ENCODE measurements at regions not wholly inside any gene's neighbourhood (a gene's known extent, or its start where the extent isn't known, plus 50 kb on each side); places are given as distances from the start of the nearest gene placed in this dataset.
"Not testable (repeated sequence)": the region's sequence is repeated elsewhere in the genome, so short reads cannot be mapped to it uniquely, and the experiment has no call there.

DNA sequence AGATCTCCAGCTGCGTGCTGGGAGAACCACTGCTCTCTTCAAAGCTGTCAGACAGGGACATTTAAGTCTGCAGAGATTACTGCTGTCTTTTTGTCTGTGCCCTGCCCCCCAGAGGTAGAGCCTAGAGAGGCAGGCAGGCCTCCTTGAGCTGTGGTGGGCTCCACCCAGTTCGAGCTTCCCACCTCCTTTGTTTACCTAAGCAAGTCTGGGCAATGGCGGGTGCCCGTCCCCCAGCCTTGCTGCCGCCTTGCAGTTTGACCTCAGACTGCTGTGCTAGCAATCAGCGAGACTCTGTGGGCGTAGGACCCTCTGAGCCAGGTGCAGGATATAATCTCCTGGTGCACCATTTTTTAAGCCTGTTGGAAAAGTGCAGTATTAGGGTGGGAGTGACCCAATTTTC is 128.6 kb downstream of the ACTR3 start:
- FAIRE-seq; DNase-seq (ENCODE audit: insufficient read length, low spot score): not testable (repeated sequence)

DNA sequence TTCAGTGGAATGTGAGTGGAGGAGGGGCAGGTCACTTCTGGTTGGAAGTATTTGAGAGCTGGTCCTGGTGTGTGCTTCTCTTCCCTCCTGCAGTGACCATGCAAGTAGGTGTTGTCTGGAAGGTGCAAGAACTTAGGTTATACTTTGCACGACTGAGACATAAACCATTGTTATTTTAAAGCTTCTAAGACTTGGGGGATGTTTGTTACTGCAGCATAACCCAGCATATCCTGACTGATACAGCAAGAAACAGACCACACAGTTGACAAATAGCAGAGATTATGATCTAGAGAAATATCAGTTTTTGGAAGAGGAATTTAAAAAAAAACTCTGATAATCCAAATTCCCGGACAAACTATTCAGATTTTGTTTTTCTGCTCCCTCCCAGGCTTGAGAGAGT is 130.8 kb downstream of the ACTR3 start:
- FAIRE-seq (no peak), DNase-seq (ENCODE audit: insufficient read length, low spot score) (no peak)
- no peak for TF ChIP-seq POLR2A (IDR thresholded peaks at IDR 0.05; ENCODE audit: low read depth, low read length)
- no peak for TF ChIP-seq TAF1 (IDR thresholded peaks at IDR 0.05; ENCODE audit: low read depth, low read length)
- no peak for TF ChIP-seq POU2F2 (IDR thresholded peaks at IDR 0.05; ENCODE audit: low read depth, low read length)
- TF ChIP-seq POLR2AphosphoS5 (IDR thresholded peaks at IDR 0.05; ENCODE audit: low read depth, low read length), result no peak

DNA sequence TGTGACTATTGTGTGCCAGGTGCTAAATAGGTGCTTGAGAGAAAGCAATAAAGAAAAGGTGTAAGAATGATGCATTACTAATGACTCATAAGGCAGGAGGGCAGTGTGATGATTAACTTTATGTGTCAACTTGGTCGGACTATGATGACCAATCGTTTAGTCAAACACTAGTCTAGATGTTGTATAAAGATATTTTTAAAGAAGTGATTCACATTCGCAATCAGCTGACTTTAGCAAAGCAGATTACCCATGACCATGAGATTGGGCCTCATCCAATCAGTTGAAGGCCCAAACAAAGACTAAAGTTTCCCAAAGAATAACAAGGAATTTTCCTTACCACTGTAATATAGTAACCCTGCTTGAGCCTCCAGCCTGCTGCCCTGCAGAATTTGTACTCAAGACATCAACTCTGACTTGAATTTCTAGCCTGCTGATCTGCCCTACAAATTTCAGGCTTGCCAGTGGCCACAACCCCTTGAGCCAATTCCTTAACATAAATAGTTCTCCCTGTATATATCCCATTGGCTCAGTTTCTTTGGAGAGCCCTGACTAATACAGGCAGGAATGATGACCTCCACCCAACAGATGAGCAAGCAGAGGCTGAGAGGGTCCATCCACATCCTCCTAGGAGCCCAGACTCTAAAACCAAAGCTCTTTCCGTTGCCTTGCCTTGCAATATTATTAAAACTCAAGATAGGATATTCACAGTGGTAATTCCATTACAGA is 132.6 kb downstream of the ACTR3 start:
- no peak for FAIRE-seq
- no peak for DNase-seq (ENCODE audit: insufficient read length, low spot score)
- no peak for TF ChIP-seq TAF1 (IDR thresholded peaks at IDR 0.05; ENCODE audit: low read depth, low read length)
- TF ChIP-seq SPI1 (IDR thresholded peaks at IDR 0.05; ENCODE audit: low read depth, low read length), result no peak
- no peak for TF ChIP-seq POLR2A (IDR thresholded peaks at IDR 0.05; ENCODE audit: low read depth, low read length)
- no peak for TF ChIP-seq POU2F2 (IDR thresholded peaks at IDR 0.05; ENCODE audit: low read depth, low read length)
- TF ChIP-seq POLR2AphosphoS5 (IDR thresholded peaks at IDR 0.05; ENCODE audit: low read depth, low read length), result no peak
- TF ChIP-seq PAX5 (IDR thresholded peaks at IDR 0.05; ENCODE audit: insufficient read depth, low read length, severe bottlenecking), result no peak

DNA sequence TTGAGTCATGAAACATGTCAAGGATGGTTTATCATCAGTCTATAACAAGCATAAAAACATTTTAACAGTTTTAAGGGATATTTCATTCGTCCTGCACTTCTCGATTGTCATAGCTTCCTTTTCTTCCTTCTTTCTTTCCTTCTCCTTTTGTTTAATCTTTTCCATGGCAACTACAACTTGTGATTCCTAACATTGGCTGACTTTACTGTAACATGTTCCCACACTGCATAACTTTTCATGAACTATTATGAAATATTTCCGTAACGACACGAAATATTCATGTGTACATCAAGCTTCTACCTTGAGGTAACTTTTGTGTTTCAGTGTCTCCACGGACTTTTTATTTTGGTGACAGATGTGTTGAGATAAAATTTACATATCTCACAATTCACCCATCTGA is 134.4 kb downstream of the ACTR3 start:
- TF ChIP-seq POLR2AphosphoS5 (IDR thresholded peaks at IDR 0.05; ENCODE audit: low read depth, low read length) (no peak), TAF1 (IDR thresholded peaks at IDR 0.05; ENCODE audit: low read depth, low read length) (no peak), SPI1 (IDR thresholded peaks at IDR 0.05; ENCODE audit: low read depth, low read length) (no peak), POLR2A (IDR thresholded peaks at IDR 0.05; ENCODE audit: low read depth, low read length) (no peak), PAX5 (IDR thresholded peaks at IDR 0.05; ENCODE audit: insufficient read depth, low read length, severe bottlenecking) (no peak), POU2F2 (IDR thresholded peaks at IDR 0.05; ENCODE audit: low read depth, low read length) (no peak)
- DNase-seq (ENCODE audit: insufficient read length, low spot score) (no peak), FAIRE-seq (no peak)

DNA sequence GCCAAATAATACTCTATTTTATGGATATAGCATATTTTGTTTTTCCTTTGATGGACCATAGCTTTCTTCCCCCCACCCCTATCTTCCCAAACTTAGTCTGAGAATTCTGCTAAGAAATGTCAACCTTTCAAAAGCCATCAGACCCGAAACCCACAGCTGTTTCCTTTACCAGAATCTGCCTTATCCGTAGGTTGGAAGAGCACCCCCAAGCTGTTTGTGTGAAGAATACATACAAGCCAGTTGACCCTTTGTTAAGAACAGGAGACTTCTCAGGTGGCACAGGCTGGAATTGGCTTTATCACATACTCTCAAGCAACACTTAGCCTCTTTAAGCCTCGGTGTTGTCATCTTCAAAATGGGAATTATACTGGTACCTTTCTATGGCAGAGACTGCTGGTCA is 135.1 kb downstream of the ACTR3 start:
- TF ChIP-seq PAX5 (IDR thresholded peaks at IDR 0.05; ENCODE audit: insufficient read depth, low read length, severe bottlenecking) (no peak), TAF1 (IDR thresholded peaks at IDR 0.05; ENCODE audit: low read depth, low read length) (no peak), SPI1 (IDR thresholded peaks at IDR 0.05; ENCODE audit: low read depth, low read length) (no peak), POLR2AphosphoS5 (IDR thresholded peaks at IDR 0.05; ENCODE audit: low read depth, low read length) (no peak), POLR2A (IDR thresholded peaks at IDR 0.05; ENCODE audit: low read depth, low read length) (no peak), POU2F2 (IDR thresholded peaks at IDR 0.05; ENCODE audit: low read depth, low read length) (no peak)
- DNase-seq (ENCODE audit: insufficient read length, low spot score) (no peak), FAIRE-seq (no peak)

DNA sequence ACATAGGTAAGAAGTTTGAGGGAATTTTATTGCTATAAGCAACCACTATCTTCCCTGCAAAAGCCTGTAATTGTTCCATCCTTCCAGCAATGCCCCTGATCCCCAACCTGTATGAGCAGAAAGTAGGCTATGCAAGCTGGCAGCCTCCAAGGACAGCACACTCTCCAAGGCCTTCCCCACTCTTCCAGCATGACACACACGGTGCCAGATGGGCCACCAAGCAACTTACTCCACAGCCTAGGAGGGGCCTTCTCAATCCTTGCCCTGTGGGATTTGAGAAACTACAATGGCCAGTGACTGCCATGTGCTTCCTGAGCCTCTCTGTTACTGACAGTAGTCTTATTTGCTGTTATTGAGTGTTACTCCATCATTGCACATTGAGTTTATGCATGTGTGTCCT is 137.5 kb downstream of the ACTR3 start:
- FAIRE-seq, result no peak
- DNase-seq (ENCODE audit: insufficient read length, low spot score), result no peak
- no peak for TF ChIP-seq POU2F2 (IDR thresholded peaks at IDR 0.05; ENCODE audit: low read depth, low read length)
- no peak for TF ChIP-seq POLR2AphosphoS5 (IDR thresholded peaks at IDR 0.05; ENCODE audit: low read depth, low read length)
- TF ChIP-seq PAX5 (IDR thresholded peaks at IDR 0.05; ENCODE audit: insufficient read depth, low read length, severe bottlenecking), result no peak
- TF ChIP-seq POLR2A (IDR thresholded peaks at IDR 0.05; ENCODE audit: low read depth, low read length), result no peak
- TF ChIP-seq TAF1 (IDR thresholded peaks at IDR 0.05; ENCODE audit: low read depth, low read length), result no peak
- no peak for TF ChIP-seq SPI1 (IDR thresholded peaks at IDR 0.05; ENCODE audit: low read depth, low read length)

DNA sequence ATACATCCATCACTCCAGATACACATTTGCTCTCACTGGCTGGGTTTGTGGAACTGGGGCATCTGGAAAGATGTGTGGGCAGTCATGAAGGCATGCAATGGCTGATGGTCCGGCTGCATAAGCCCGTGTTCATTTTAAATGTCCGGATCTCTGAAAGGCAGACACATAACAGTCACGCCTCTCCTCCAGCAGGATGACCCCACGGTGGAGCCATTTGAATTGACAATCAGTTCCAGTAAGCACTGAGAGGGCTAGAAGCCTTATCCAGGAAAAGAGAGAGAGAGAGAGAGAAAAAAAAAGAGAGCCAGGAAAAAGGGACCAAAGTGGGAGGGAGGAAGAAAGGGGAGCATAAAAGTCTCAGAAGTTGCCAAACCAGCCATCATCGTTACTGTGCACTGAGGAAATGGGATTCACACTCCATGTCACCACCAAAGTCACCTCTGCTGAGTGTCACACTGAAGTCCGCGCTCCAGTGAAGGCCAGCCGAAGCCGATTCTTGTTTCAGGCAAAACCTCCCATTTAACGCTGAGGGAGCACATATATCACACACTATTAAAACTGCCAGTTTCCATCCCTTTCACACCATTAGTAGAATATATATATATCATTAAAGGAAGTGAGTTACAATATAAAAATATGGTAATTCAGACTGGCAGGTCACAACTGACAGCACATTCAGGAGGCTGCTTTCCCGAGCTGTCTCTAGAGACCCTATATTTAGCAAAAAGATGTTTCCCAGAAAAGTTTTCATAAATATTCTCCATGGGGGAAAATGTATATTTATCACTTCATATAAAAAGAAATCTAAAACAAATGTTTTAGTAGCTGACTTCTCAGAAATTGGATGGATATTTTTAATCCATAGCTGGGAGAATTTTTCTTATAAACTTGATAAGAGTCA is 142.0 kb downstream of the ACTR3 start:
- DNase-seq (ENCODE audit: insufficient read length, low spot score), result no peak
- no peak for FAIRE-seq
- TF ChIP-seq POLR2AphosphoS5 (IDR thresholded peaks at IDR 0.05; ENCODE audit: low read depth, low read length), result no peak
- no peak for TF ChIP-seq POLR2A (IDR thresholded peaks at IDR 0.05; ENCODE audit: low read depth, low read length)

DNA sequence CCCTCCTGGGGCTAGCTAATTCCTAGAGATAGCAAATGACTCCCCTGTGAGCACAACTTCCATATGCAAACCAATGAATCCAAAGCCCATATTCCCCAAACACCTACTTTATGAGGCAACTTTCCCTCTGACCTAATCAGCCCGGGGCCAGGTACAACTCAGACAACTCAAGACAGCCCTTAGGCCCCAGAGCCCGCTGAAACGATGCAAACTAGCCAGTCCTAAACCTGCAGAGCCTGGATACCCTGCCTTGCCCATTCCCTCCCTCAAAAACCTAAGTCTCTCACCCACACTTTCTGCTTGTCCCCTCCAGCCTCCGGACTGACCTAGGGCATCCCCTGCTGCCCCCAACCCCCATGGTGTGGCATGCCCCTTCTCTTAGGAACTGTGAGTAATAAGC is 142.8 kb downstream of the ACTR3 start:
- no peak for TF ChIP-seq POLR2A (IDR thresholded peaks at IDR 0.05; ENCODE audit: low read depth, low read length)
- no peak for TF ChIP-seq POLR2AphosphoS5 (IDR thresholded peaks at IDR 0.05; ENCODE audit: low read depth, low read length)
- no peak for TF ChIP-seq PAX5 (IDR thresholded peaks at IDR 0.05; ENCODE audit: insufficient read depth, low read length, severe bottlenecking)
- no peak for TF ChIP-seq TAF1 (IDR thresholded peaks at IDR 0.05; ENCODE audit: low read depth, low read length)
- no peak for TF ChIP-seq SPI1 (IDR thresholded peaks at IDR 0.05; ENCODE audit: low read depth, low read length)
- no peak for TF ChIP-seq POU2F2 (IDR thresholded peaks at IDR 0.05; ENCODE audit: low read depth, low read length)
- no peak for FAIRE-seq
- DNase-seq (ENCODE audit: insufficient read length, low spot score), result no peak

DNA sequence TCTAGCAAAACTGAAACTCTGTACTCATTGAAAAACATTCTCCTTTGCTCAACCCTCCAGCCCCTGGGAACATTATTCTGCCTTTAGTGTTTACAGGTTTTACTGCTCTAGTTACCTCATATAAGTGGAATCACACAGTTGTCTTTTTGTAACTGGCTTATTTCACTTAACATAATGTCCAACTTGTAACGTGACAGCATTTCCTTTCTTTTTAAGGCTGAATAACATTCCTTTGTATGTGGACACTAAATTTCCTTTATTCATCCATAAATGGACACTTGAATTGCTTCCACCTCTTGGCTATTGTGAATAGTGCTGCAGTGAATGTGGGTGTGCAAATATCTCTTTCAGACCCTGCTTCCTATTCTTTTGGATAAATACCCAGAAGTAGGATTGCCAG is 144.9 kb downstream of the ACTR3 start:
- no peak for DNase-seq (ENCODE audit: insufficient read length, low spot score)
- TF ChIP-seq PAX5 (IDR thresholded peaks at IDR 0.05; ENCODE audit: insufficient read depth, low read length, severe bottlenecking), result no peak
- no peak for TF ChIP-seq POU2F2 (IDR thresholded peaks at IDR 0.05; ENCODE audit: low read depth, low read length)
- no peak for TF ChIP-seq SPI1 (IDR thresholded peaks at IDR 0.05; ENCODE audit: low read depth, low read length)
- no peak for TF ChIP-seq POLR2A (IDR thresholded peaks at IDR 0.05; ENCODE audit: low read depth, low read length)
- no peak for TF ChIP-seq TAF1 (IDR thresholded peaks at IDR 0.05; ENCODE audit: low read depth, low read length)
- TF ChIP-seq POLR2AphosphoS5 (IDR thresholded peaks at IDR 0.05; ENCODE audit: low read depth, low read length), result no peak
- no peak for FAIRE-seq

DNA sequence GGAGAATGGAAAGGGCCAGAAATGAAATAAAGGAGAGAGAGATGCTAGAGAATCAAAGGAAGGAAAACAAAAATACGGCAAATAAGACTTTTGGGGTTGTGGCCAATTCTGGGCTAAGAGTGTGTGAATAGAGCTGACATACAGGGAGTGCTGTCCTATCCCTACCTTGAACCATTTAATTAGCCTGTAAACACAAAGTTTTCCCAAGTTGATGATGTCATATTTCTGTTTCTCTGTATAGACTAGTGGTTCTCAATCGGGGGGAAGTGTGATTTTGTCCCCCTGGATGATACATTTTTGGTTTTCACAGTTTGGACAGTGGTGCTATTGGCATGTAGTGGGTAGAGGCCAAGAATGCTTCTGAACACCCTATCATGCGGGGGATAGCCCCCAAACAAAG is 148.8 kb downstream of the ACTR3 start:
- no peak for DNase-seq (ENCODE audit: insufficient read length, low spot score)
- TF ChIP-seq PAX5 (IDR thresholded peaks at IDR 0.05; ENCODE audit: insufficient read depth, low read length, severe bottlenecking) (no peak), POU2F2 (IDR thresholded peaks at IDR 0.05; ENCODE audit: low read depth, low read length) (no peak), POLR2AphosphoS5 (IDR thresholded peaks at IDR 0.05; ENCODE audit: low read depth, low read length) (no peak), TAF1 (IDR thresholded peaks at IDR 0.05; ENCODE audit: low read depth, low read length) (no peak), POLR2A (IDR thresholded peaks at IDR 0.05; ENCODE audit: low read depth, low read length) (no peak), SPI1 (IDR thresholded peaks at IDR 0.05; ENCODE audit: low read depth, low read length) (no peak)
- FAIRE-seq, result no peak
